GM23338 (cell line): ENCODE measurements at regions not wholly inside any gene's neighbourhood (a gene's known extent, or its start where the extent isn't known, plus 50 kb on each side); places are given as distances from the start of the nearest gene placed in this dataset.

ENCODE experiments used
- ATAC-seq: fragments of 200-7000 bp; cut with Tn5 transposase; 3 replicates; pipeline ENCODE4 v1.9.1; 2020
- DNase-seq: peaks from one replicate; pipeline ENCODE4 v3.0.0-alpha.2; 2015; ENCODE audit warnings: low spot score
- H2AFZ ChIP-seq: fragments of 200-600 bp; sonication (generic); 2 replicates; pipeline ENCODE4 v1.8.0; 2016; ENCODE audit warnings: antibody characterized with exemption, mild to moderate bottlenecking, moderate library complexity
- H3F3A ChIP-seq: fragments of 200-600 bp; sonication (generic); replicated peaks from 2 replicates; pipeline ENCODE4 v1.8.0; 2017; ENCODE audit warnings: antibody characterized with exemption, mixed run types, low read depth
- H3K27ac ChIP-seq: fragments of 200-600 bp; sonication (generic); 2 replicates; pipeline ENCODE4 v1.6.1; 2016; ENCODE audit warnings: low read depth
- H3K27me3 ChIP-seq: fragments of 200-600 bp; sonication (generic); 2 replicates; pipeline ENCODE4 v1.8.0; 2016; ENCODE audit warnings: mild to moderate bottlenecking, mixed run types, moderate library complexity; ENCODE audit not compliant: insufficient read depth
- H3K36me3 ChIP-seq: fragments of 200-600 bp; sonication (generic); 2 replicates; pipeline ENCODE4 v1.8.0; 2016; ENCODE audit warnings: mild to moderate bottlenecking; ENCODE audit not compliant: insufficient read depth
- H3K4me1 ChIP-seq: fragments of 200-600 bp; sonication (generic); 2 replicates; pipeline ENCODE4 v1.8.0; 2016; ENCODE audit warnings: mild to moderate bottlenecking, moderate library complexity; ENCODE audit not compliant: insufficient read depth
- H3K4me2 ChIP-seq: fragments of 200-600 bp; sonication (generic); 2 replicates; pipeline ENCODE4 v1.7.1; 2017; ENCODE audit warnings: mixed run types
- H3K4me3 ChIP-seq: fragments of 200-600 bp; sonication (generic); 2 replicates; pipeline ENCODE4 v1.6.1; 2016; ENCODE audit warnings: mixed run types
- H3K79me2 ChIP-seq: fragments of 200-600 bp; sonication (generic); replicated peaks from 2 replicates; pipeline ENCODE4 v1.8.0; 2017; ENCODE audit warnings: mild to moderate bottlenecking; ENCODE audit not compliant: insufficient read depth
- H3K9me2 ChIP-seq: fragments of 200-600 bp; sonication (generic); 2 replicates; pipeline ENCODE4 v1.8.0; 2017; ENCODE audit not compliant: insufficient read depth
- H4K20me1 ChIP-seq: fragments of 200-600 bp; sonication (generic); replicated peaks from 2 replicates; pipeline ENCODE4 v1.8.0; 2017; ENCODE audit warnings: mild to moderate bottlenecking; ENCODE audit not compliant: insufficient read depth
- H3K27ac Mint-ChIP-seq: 2 replicates; pipeline ENCODE4 v1.8.0; 2020; ENCODE audit warnings: inconsistent platforms, mild to moderate bottlenecking, moderate library complexity, mixed read lengths
- H3K27me3 Mint-ChIP-seq: 3 replicates; pipeline ENCODE4 v1.8.0; 2022; ENCODE audit warnings: low read depth, mild to moderate bottlenecking, moderate library complexity, mixed read lengths, inconsistent platforms; ENCODE audit not compliant: insufficient read depth, poor library complexity
- H3K36me3 Mint-ChIP-seq: 3 replicates; pipeline ENCODE4 v1.8.0; 2021; ENCODE audit warnings: low read depth, mild to moderate bottlenecking, inconsistent platforms, moderate library complexity, mixed read lengths
- H3K4me1 Mint-ChIP-seq: 3 replicates; pipeline ENCODE4 v1.8.0; 2020; ENCODE audit warnings: mild to moderate bottlenecking, inconsistent platforms, mixed read lengths
- H3K4me3 Mint-ChIP-seq: 3 replicates; pipeline ENCODE4 v1.8.0; 2021; ENCODE audit warnings: moderate library complexity, mild to moderate bottlenecking, inconsistent platforms, mixed read lengths
- H3K9me3 Mint-ChIP-seq: 3 replicates; pipeline ENCODE4 v1.8.0; 2020; ENCODE audit warnings: moderate library complexity, mild to moderate bottlenecking, inconsistent platforms, mixed read lengths
- CREB1 ChIP-seq: fragments of 250-450 bp; sonication (Bioruptor Pico); IDR thresholded peaks from 2 replicates; pipeline ENCODE4 v1.5.0; 2020; ENCODE audit warnings: low read depth, mild to moderate bottlenecking, moderate library complexity
- EZH2 ChIP-seq: fragments of 200-600 bp; sonication (generic); IDR thresholded peaks from one replicate; pipeline ENCODE4 v1.8.0; 2017; ENCODE audit warnings: antibody characterized with exemption, mild to moderate bottlenecking, low read depth; ENCODE audit not compliant: unreplicated experiment
- EZH2phosphoT487 ChIP-seq: fragments of 200-600 bp; sonication (generic); IDR thresholded peaks from one replicate; pipeline ENCODE4 v1.8.1; 2018; ENCODE audit warnings: antibody characterized with exemption; ENCODE audit not compliant: unreplicated experiment
- JUNB ChIP-seq: IDR thresholded peaks from one replicate; pipeline ENCODE4 v1.6.1; 2016; ENCODE audit warnings: antibody characterized with exemption; ENCODE audit not compliant: unreplicated experiment
- NANOG ChIP-seq: IDR thresholded peaks from 2 replicates; pipeline ENCODE4 v1.6.1; 2016; ENCODE audit warnings: antibody characterized with exemption, borderline replicate concordance
- STAT1 ChIP-seq: IDR thresholded peaks from one replicate; pipeline ENCODE4 v1.6.1; 2016; ENCODE audit warnings: antibody characterized with exemption; ENCODE audit not compliant: unreplicated experiment
- ZNF114 ChIP-seq: fragments of 250-450 bp; sonication (Bioruptor Pico); IDR thresholded peaks from 2 replicates; pipeline ENCODE4 v1.5.0; 2020; ENCODE audit warnings: mild to moderate bottlenecking, moderate library complexity
- ZNF331 ChIP-seq: fragments of 250-450 bp; sonication (Bioruptor Pico); IDR thresholded peaks from 2 replicates; pipeline ENCODE4 v1.5.0; 2020; ENCODE audit warnings: low read depth, mild to moderate bottlenecking, moderate library complexity
- TF ChIP-seq, protein P1 (sequence below): IDR thresholded peaks from 2 replicates; pipeline ENCODE4 v1.6.1; 2016; ENCODE audit warnings: antibody characterized with exemption
- TF ChIP-seq, protein P2 (sequence below): fragments of 250-450 bp; sonication (Bioruptor Pico); IDR thresholded peaks from 2 replicates; pipeline ENCODE4 v1.5.0; 2020; ENCODE audit warnings: mild to moderate bottlenecking, moderate library complexity
- TF ChIP-seq, protein P3 (sequence below), 2 experiments: fragments of 200-600 bp in 1 of 2; sonication (generic) in 1 of 2; conservative IDR thresholded peaks; 2 replicates each; pipeline versions ENCODE4 v1.5.1 to v1.6.1; 2016 to 2017; ENCODE audit warnings: antibody characterized with exemption in 2 of 2, low read depth in 2 of 2, mild to moderate bottlenecking in 2 of 2, moderate library complexity in 1 of 2

DNA sequence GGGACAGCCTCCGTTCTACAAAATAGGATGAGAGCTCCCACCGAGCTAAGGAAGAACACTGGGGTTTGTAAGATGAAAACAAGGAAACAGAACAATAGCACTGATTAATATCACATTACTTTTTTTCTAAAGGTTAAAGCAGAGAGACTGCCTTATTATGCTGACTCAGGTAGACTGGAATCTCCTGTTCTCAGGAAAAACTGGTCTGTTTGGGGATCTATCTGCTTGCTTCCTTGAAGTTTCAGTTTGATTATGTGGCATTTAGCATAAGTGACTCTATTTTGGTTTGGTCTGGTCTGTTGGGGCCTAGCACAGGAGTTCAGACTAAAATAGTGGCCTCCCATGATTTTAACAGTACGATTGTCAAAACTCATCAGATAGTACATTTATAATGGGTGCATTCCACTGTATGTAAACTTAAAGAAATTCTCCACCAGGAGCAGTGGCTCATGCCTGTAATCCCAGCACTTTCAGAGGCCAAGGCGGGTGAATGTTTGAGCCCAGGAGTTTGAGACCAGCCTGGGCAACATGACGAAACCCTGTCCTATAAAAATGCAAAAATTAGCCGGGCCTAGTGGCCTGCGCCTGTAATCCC, 64.1 kb upstream of the NDUFV2 start (continued):
- TF ChIP-seq EZH2 (no peak), CREB1 (no peak), STAT1 (no peak), EZH2phosphoT487 (no peak)
- TF ChIP-seq, protein P1, sequence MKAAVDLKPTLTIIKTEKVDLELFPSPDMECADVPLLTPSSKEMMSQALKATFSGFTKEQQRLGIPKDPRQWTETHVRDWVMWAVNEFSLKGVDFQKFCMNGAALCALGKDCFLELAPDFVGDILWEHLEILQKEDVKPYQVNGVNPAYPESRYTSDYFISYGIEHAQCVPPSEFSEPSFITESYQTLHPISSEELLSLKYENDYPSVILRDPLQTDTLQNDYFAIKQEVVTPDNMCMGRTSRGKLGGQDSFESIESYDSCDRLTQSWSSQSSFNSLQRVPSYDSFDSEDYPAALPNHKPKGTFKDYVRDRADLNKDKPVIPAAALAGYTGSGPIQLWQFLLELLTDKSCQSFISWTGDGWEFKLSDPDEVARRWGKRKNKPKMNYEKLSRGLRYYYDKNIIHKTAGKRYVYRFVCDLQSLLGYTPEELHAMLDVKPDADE: no peak

DNA sequence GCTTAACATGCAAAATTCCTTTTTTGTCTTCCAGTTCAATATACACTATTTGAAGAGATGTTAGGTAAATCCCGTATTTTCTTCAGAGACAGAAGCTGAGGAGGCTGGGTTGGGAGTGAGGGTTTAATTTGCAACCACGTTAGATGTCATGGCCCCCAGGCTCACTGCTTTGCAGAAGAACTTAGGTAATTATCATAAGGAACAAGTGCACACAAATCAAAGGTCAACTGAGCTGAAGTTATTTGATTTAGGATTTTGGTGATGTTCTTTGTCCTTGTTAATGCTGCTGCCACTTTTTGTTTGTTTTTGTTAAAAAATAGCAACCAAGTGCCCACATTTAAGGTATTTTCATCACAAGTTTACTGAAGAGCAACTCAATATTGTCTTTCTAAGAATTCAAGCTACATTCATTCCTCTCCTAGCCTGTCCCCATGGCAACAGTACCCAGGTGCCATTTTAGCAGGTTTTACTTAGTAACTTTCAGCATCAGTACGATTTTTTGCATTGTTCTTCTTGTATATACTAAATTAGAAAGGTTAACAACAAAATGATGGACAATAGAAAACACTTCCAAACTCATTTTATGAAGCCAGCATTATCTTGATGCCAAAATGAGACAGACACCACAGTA, 62.9 kb upstream of the NDUFV2 start:
- Histone ChIP-seq H3K4me2 (no peak overlapping the region), H3K9me2 (no peaks in the 10 kb centered on the region), H3K79me2 (no peaks in the 10 kb centered on the region), H3K27ac (no peak overlapping the region), H4K20me1 (no peaks in the 10 kb centered on the region), H3K4me3 (no peak overlapping the region), H3K36me3 (no peaks in the 10 kb centered on the region; the same call in 1 of the 2 replicates), H2AFZ (no peak overlapping the region), H3K27me3 (no peaks in the 10 kb centered on the region), H3F3A (no peaks in the 10 kb centered on the region), H3K4me1 (no peaks in the 10 kb centered on the region; the same call in 1 of the 2 replicates)
- H3K27me3 Mint-ChIP-seq: peaks cover 2% of the 10 kb centered on the region
- no peak overlapping the region for H3K27ac Mint-ChIP-seq
- peaks cover 11% of the 10 kb centered on the region for H3K4me1 Mint-ChIP-seq
- no peak for ATAC-seq
- H3K36me3 Mint-ChIP-seq: no peaks in the 10 kb centered on the region
- no peak for DNase-seq
- no peaks in the 10 kb centered on the region for H3K9me3 Mint-ChIP-seq
- H3K4me3 Mint-ChIP-seq: no peak overlapping the region
- no peak for TF ChIP-seq CREB1
- no peak for TF ChIP-seq EZH2
- TF ChIP-seq JUNB: no peak
- TF ChIP-seq ZNF114 (CRISPR knock-in tag): no peak
- no peak for TF ChIP-seq EZH2phosphoT487
- TF ChIP-seq, protein P2, sequence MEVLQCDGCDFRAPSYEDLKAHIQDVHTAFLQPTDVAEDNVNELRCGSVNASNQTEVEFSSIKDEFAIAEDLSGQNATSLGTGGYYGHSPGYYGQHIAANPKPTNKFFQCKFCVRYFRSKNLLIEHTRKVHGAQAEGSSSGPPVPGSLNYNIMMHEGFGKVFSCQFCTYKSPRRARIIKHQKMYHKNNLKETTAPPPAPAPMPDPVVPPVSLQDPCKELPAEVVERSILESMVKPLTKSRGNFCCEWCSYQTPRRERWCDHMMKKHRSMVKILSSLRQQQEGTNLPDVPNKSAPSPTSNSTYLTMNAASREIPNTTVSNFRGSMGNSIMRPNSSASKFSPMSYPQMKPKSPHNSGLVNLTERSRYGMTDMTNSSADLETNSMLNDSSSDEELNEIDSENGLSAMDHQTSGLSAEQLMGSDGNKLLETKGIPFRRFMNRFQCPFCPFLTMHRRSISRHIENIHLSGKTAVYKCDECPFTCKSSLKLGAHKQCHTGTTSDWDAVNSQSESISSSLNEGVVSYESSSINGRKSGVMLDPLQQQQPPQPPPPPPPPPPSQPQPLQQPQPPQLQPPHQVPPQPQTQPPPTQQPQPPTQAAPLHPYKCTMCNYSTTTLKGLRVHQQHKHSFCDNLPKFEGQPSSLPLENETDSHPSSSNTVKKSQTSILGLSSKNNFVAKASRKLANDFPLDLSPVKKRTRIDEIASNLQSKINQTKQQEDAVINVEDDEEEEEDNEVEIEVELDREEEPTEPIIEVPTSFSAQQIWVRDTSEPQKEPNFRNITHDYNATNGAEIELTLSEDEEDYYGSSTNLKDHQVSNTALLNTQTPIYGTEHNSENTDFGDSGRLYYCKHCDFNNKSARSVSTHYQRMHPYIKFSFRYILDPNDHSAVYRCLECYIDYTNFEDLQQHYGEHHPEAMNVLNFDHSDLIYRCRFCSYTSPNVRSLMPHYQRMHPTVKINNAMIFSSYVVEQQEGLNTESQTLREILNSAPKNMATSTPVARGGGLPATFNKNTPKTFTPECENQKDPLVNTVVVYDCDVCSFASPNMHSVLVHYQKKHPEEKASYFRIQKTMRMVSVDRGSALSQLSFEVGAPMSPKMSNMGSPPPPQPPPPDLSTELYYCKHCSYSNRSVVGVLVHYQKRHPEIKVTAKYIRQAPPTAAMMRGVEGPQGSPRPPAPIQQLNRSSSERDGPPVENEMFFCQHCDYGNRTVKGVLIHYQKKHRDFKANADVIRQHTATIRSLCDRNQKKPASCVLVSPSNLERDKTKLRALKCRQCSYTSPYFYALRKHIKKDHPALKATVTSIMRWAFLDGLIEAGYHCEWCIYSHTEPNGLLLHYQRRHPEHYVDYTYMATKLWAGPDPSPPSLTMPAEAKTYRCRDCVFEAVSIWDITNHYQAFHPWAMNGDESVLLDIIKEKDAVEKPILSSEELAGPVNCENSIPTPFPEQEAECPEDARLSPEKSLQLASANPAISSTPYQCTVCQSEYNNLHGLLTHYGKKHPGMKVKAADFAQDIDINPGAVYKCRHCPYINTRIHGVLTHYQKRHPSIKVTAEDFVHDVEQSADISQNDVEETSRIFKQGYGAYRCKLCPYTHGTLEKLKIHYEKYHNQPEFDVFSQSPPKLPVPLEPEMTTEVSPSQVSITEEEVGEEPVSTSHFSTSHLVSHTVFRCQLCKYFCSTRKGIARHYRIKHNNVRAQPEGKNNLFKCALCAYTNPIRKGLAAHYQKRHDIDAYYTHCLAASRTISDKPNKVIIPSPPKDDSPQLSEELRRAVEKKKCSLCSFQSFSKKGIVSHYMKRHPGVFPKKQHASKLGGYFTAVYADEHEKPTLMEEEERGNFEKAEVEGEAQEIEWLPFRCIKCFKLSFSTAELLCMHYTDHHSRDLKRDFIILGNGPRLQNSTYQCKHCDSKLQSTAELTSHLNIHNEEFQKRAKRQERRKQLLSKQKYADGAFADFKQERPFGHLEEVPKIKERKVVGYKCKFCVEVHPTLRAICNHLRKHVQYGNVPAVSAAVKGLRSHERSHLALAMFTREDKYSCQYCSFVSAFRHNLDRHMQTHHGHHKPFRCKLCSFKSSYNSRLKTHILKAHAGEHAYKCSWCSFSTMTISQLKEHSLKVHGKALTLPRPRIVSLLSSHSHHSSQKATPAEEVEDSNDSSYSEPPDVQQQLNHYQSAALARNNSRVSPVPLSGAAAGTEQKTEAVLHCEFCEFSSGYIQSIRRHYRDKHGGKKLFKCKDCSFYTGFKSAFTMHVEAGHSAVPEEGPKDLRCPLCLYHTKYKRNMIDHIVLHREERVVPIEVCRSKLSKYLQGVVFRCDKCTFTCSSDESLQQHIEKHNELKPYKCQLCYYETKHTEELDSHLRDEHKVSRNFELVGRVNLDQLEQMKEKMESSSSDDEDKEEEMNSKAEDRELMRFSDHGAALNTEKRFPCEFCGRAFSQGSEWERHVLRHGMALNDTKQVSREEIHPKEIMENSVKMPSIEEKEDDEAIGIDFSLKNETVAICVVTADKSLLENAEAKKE (CRISPR knock-in tag): no peak
- TF ChIP-seq, protein P3, sequence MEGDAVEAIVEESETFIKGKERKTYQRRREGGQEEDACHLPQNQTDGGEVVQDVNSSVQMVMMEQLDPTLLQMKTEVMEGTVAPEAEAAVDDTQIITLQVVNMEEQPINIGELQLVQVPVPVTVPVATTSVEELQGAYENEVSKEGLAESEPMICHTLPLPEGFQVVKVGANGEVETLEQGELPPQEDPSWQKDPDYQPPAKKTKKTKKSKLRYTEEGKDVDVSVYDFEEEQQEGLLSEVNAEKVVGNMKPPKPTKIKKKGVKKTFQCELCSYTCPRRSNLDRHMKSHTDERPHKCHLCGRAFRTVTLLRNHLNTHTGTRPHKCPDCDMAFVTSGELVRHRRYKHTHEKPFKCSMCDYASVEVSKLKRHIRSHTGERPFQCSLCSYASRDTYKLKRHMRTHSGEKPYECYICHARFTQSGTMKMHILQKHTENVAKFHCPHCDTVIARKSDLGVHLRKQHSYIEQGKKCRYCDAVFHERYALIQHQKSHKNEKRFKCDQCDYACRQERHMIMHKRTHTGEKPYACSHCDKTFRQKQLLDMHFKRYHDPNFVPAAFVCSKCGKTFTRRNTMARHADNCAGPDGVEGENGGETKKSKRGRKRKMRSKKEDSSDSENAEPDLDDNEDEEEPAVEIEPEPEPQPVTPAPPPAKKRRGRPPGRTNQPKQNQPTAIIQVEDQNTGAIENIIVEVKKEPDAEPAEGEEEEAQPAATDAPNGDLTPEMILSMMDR (conservative IDR thresholded peaks at IDR 0.05; ENCODE audit: low read depth in 2 of 2): no peak
- TF ChIP-seq NANOG: no peak
- no peak for TF ChIP-seq ZNF331 (CRISPR knock-in tag)
- no peak for TF ChIP-seq STAT1
